ENCODE measurements at regions not wholly inside any gene's neighbourhood (a gene's known extent, or its start where the extent isn't known, plus 50 kb on each side); places are given as distances from the start of the nearest gene placed in this dataset.

DNA sequence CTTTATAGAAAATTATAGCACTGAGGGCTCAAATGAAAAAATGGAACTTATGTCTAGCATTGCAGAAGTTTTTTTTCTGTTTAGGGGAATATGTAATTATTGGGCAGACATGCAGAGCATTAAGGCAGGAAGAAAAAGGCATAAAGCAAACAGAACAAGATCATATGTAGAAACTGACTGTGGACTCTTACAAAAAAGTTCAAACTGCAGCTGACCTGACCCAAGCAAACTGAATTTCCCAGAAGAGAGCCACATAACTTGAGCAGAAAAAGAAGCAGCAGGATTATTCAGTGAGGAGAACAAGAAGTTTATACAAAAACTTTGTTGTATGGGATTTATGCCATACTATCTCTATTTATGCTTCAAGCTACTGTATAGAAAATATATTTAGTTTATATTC, 250.9 kb downstream of the PHF14 start:
- TF ChIP-seq POLR2A (IDR thresholded peaks at IDR 0.05; ENCODE audit: low read depth, low read length) (no peak), POLR2AphosphoS5 (IDR thresholded peaks at IDR 0.05; ENCODE audit: low read depth, low read length) (no peak), TAF1 (IDR thresholded peaks at IDR 0.05; ENCODE audit: borderline replicate concordance, low read depth, low read length) (no peak)

Data from GM12892 (cell line).